ENCODE measurements at regions not wholly inside any gene's neighbourhood (a gene's known extent, or its start where the extent isn't known, plus 50 kb on each side); places are given as distances from the start of the nearest gene placed in this dataset.

GRCh38 chr1:112285746-112286145, 110.3 kb upstream of the CTTNBP2NL start:
- TF ChIP-seq, protein P1, sequence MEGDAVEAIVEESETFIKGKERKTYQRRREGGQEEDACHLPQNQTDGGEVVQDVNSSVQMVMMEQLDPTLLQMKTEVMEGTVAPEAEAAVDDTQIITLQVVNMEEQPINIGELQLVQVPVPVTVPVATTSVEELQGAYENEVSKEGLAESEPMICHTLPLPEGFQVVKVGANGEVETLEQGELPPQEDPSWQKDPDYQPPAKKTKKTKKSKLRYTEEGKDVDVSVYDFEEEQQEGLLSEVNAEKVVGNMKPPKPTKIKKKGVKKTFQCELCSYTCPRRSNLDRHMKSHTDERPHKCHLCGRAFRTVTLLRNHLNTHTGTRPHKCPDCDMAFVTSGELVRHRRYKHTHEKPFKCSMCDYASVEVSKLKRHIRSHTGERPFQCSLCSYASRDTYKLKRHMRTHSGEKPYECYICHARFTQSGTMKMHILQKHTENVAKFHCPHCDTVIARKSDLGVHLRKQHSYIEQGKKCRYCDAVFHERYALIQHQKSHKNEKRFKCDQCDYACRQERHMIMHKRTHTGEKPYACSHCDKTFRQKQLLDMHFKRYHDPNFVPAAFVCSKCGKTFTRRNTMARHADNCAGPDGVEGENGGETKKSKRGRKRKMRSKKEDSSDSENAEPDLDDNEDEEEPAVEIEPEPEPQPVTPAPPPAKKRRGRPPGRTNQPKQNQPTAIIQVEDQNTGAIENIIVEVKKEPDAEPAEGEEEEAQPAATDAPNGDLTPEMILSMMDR (IDR thresholded peaks at IDR 0.05): no peak
- no peak for TF ChIP-seq POLR2A (IDR thresholded peaks at IDR 0.05)
